Calu3 (cell line): ENCODE measurements at regions not wholly inside any gene's neighbourhood (a gene's known extent, or its start where the extent isn't known, plus 50 kb on each side); places are given as distances from the start of the nearest gene placed in this dataset.

ENCODE experiments used
- BruUV-seq: library from RNA; stranded (reverse); fragments of 400-500 nt; replicated peaks from 2 replicates; lab custom pipeline; 2021; lab: Mats Ljungman, UMichigan
- CTCF ChIA-PET: fragments of 300-600 bp; sonication (Branson Sonifier 250); formaldehyde crosslinking; loops from one replicate; lab custom pipeline; 2022; ENCODE audit warnings: antibody characterized with exemption; lab: Charles Lee
- DNase-seq: peaks from one replicate; pipeline ENCODE4 v3.0.0; 2022
- H3K27ac Mint-ChIP-seq: one replicate; pipeline ENCODE4 v1.8.0; 2022; ENCODE audit warnings: mixed read lengths; ENCODE audit not compliant: unreplicated experiment
- H3K27me3 Mint-ChIP-seq: one replicate; pipeline ENCODE4 v1.8.0; 2022; ENCODE audit warnings: mixed read lengths; ENCODE audit not compliant: unreplicated experiment
- H3K36me3 Mint-ChIP-seq: one replicate; pipeline ENCODE4 v1.8.0; 2022; ENCODE audit warnings: mild to moderate bottlenecking, moderate library complexity, mixed read lengths; ENCODE audit not compliant: insufficient read depth, unreplicated experiment
- H3K4me1 Mint-ChIP-seq: one replicate; pipeline ENCODE4 v1.8.0; 2022; ENCODE audit warnings: mild to moderate bottlenecking, low read depth, mixed read lengths; ENCODE audit not compliant: unreplicated experiment
- H3K4me3 Mint-ChIP-seq: one replicate; pipeline ENCODE4 v1.8.0; 2022; ENCODE audit warnings: mild to moderate bottlenecking, low read depth, moderate library complexity, mixed read lengths; ENCODE audit not compliant: unreplicated experiment
- H3K9me3 Mint-ChIP-seq: one replicate; pipeline ENCODE4 v1.8.0; 2022; ENCODE audit warnings: low read depth, mixed read lengths; ENCODE audit not compliant: unreplicated experiment
- CTCF ChIP-seq: fragments of 200-600 bp; IDR thresholded peaks from one replicate; pipeline ENCODE4 v1.8.0; 2022; ENCODE audit warnings: antibody characterized with exemption; ENCODE audit not compliant: unreplicated experiment
- intact Hi-C: fragments of 100-400 bp; cut with micrococcal nuclease; formaldehyde crosslinking; loops from one replicate; pipeline ENCODE4 v1.10.0; 2022; ENCODE audit not compliant: unreplicated experiment

GRCh38 chr11:80122211-80122610 lies 681.4 kb upstream of the TENM4 start:
- Mint-ChIP-seq H3K9me3 (peaks cover 20% of the 10 kb centered on the region), H3K36me3 (no peaks in the 10 kb centered on the region), H3K27ac (no peak overlapping the region), H3K27me3 (no peaks in the 10 kb centered on the region), H3K4me3 (no peak overlapping the region), H3K4me1 (no peaks in the 10 kb centered on the region)
- CTCF ChIA-PET = interaction anchor here (0.7 kb wide), 1 partner anchor 183 kb away, joined by 3 read pairs; no protein-coding TSS in a partner anchor
- BruUV-seq = no TSS peak
- TF ChIP-seq CTCF = no peak
- intact Hi-C loops = no loop called here
- no peak for DNase-seq

GRCh38 chr11:80118073-80118472 lies 677.2 kb upstream of the TENM4 start:
- Mint-ChIP-seq H3K9me3 (peaks cover 10% of the 10 kb centered on the region), H3K36me3 (no peaks in the 10 kb centered on the region), H3K27me3 (no peaks in the 10 kb centered on the region), H3K4me1 (no peaks in the 10 kb centered on the region), H3K4me3 (no peak overlapping the region), H3K27ac (no peak overlapping the region)
- CTCF ChIA-PET = no interaction called here
- intact Hi-C loops = no loop called here
- BruUV-seq = no TSS peak
- no peak for DNase-seq
- no peak for TF ChIP-seq CTCF

GRCh38 chr11:80116796-80117195 lies 676.0 kb upstream of the TENM4 start:
- CTCF ChIA-PET = interaction anchor here (0.6 kb wide), 1 partner anchor 28 kb away, joined by 3 read pairs; no protein-coding TSS in a partner anchor
- no peaks in the 10 kb centered on the region for H3K27me3 Mint-ChIP-seq
- TF ChIP-seq CTCF = no peak
- no peak for DNase-seq
- no peaks in the 10 kb centered on the region for H3K36me3 Mint-ChIP-seq
- BruUV-seq = no TSS peak
- no peak overlapping the region for H3K4me3 Mint-ChIP-seq
- no peaks in the 10 kb centered on the region for H3K4me1 Mint-ChIP-seq
- intact Hi-C loops = no loop called here
- H3K27ac Mint-ChIP-seq = no peak overlapping the region
- peaks cover 16% of the 10 kb centered on the region for H3K9me3 Mint-ChIP-seq

- intact Hi-C loops = no loop called here
- H3K27me3 Mint-ChIP-seq = no peaks in the 10 kb centered on the region
- DNase-seq = no peak
- H3K9me3 Mint-ChIP-seq = peaks cover 19% of the 10 kb centered on the region
- H3K27ac Mint-ChIP-seq = no peak overlapping the region
- no TSS peak for BruUV-seq
- H3K4me1 Mint-ChIP-seq = no peaks in the 10 kb centered on the region
- H3K36me3 Mint-ChIP-seq = no peaks in the 10 kb centered on the region
- TF ChIP-seq CTCF = no peak
- CTCF ChIA-PET = no interaction called here
- H3K4me3 Mint-ChIP-seq = no peak overlapping the region
These were observed 668.8 kb upstream of the TENM4 start for GRCh38 chr11:80109652-80110051.
